SW480 (cell line): ENCODE measurements at regions not wholly inside any gene's neighbourhood (a gene's known extent, or its start where the extent isn't known, plus 50 kb on each side); places are given as distances from the start of the nearest gene placed in this dataset.
"Not testable (repeated sequence)": the region's sequence is repeated elsewhere in the genome, so short reads cannot be mapped to it uniquely, and the experiment has no call there.

Experiments
- DNase-seq: peaks from one replicate; pipeline ENCODE4 v3.0.0-alpha.2; 2016; ENCODE audit warnings: low spot score

DNA sequence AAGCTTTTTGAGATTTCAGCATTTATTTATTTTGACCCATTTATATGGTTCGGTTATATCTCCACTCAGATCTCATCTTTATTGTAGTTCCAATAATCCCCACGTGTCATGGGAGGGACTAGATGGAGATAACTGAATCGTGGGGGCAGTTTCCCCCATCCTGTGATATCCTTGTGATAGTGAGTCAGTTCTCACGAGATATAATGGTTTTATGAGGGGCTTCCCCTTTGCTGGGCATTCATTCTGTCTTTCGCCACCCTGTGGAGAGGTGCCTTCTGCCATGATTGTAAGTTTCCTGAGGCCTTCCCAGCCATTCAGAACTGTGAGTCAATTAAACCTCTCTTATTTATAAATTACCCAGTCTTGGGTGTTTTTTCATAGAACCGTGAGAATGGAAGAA, 96.5 kb upstream of the PCSK1 start:
- DNase-seq, result no peak

DNA sequence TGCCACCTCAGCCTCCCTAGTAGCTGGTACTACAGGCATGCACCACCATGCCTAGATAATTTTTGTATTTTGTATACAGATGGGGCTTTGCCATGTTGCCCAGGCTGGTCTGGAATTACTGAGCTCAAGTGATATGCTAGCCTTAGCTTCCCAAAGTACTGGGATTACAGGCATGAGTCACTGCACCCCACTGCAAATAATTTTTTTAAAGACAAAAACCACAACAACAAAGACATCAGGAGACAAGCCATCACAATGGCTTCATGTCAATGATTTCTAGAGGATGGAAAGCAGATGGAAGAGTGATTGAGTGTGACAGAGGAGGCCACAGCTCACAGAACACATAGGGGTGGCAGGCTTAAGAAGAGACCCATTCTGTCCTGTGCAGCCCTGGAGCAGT, 97.9 kb upstream of the PCSK1 start:
- no peak for DNase-seq

- no peak for DNase-seq
Observed at GRCh38 chr5:96533371-96533770, 100.3 kb upstream of the PCSK1 start.

DNA sequence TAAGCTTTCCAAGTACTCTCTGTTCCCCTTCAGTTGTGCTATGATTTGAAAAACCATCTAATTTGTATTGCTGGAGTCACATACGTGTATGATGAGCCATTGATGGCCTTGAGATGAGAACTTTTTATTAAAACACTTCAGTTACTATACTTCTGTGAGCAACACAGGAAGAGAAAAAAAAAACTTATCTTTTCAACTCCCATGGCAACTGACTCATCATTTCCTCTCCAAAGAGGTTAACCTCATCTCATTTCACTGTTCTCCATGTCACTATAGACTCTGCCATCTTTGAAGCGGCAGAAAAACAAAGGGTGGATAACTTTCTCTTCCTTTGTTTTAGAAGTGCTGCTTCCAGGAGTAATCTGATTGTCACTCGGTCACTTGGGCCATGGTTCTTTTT, 104.3 kb upstream of the PCSK1 start:
- DNase-seq, result no peak

GRCh38 chr5:96538808-96539250, 105.8 kb upstream of the PCSK1 start:
- DNase-seq, result no peak

DNA sequence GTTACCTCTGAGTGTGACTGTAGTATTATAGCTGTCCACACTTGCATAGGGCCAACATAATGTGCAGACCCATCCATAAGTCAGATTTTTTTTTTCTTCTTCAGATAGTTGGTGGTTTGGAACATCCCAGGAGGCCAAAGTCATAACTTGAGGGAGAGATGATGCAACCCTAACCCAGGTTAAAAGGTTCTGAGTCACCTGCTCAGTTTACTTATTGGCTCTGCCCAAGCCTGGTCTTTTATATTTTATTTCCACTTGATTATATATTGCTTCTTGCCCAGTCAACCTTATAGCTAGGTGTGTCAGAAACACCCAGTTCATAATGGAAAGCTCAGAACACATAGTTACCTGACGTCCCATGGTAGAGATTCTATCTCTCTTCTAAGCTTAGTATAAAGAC, 113.1 kb upstream of the PCSK1 start:
- no peak for DNase-seq

DNA sequence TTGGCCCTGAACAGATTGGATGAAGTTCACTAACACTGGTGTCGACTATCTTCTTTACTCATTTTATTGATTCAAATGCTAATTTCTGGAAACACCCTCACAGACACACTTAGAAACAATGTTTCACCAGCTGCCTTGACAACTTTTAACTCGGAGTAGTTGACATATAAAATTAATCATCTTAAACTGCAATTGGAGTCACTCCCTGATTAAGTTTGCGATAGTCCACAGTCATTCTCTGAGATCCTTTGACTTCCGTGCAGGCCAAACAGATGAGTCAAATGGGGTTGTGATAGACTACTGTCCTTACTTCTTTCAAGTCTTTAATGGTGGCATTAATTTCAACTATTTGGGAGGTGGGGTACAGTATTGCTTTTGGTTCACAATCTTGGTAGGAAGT, 114.4 kb upstream of the PCSK1 start:
- DNase-seq, result no peak

DNA sequence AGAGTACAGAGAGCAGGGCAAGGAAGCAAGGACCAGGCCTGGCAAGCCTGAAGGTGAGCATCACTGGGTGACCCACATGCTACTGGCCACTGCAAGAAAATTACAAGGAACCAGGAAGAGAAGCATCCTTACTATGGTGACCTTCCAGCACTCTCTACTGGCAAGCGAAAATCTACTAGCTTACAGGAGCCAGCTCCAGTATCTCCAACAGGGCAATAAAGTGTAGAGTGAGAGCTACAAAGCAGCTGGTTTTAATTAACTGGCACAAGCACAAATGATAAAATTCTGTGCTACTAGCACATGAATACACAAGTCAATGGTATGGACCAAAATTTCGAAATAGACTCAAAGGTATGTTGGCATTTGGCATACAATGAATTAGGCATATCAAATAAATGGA, 113.3 kb upstream of the CAST start:
- no peak for DNase-seq

- DNase-seq, result not testable (repeated sequence)
Observed at GRCh38 chr5:96560857-96561256, 101.3 kb upstream of the CAST start.

- no peak for DNase-seq
Observed at GRCh38 chr5:96562614-96563013, 99.6 kb upstream of the CAST start.

DNA sequence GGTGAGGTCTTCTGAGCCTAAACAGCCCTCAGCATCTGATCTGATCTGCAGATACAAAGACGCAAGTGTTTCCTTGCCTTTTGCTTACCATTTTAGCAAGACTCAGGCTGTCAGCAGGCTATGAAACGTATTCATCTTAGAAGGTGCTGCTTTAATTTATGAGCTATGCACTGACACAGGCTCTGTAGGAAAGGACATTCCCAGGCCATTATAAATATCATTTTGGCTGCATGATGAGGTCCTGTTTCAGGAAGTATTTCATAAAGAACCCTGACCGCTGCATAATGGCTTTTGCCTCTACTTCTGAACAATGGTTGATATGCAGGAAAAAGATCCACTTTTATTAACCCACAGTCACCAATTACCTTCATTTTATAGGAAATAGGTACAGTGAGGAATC, 98.4 kb upstream of the CAST start:
- DNase-seq, result no peak

DNA sequence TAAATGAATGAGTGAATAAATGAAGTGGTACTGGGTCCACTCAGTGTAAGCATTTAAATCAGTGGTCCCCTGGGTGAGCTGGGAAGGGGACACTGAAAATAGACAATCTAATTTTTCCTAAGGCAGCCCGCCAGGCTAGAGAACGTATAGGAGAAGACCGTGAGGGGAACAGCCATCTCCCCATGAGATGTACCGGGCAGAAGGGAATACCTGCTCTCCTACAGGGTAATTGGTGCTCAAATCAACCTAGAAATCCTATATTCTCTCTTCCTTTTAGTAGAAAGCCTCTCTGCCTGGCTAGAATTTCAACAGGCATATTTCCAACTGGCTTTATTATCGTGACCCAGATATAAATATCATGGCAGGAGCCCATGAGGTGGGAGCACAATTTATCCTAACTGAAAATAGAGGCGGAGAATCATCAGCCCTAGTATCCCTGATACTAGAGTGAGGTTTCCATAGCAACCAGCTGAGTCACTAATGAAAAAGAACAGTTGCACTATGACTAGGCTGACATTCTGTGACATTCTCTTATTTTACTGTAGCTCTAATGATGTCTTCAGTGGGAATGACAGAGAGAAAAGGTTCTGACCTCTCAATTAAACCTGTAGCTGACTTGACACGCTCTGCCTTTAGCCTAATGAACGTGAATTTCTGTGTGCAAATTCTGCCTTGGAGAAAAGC, 96.5 kb upstream of the CAST start:
- DNase-seq, result peak; percentile 18

GRCh38 chr5:96566833-96567587, 95.2 kb upstream of the CAST start:
- peak; percentile 34 for DNase-seq

- DNase-seq, result no peak
Observed at GRCh38 chr5:96569332-96569731, 92.8 kb upstream of the CAST start.

GRCh38 chr5:96569770-96570169, 92.4 kb upstream of the CAST start:
- DNase-seq, result no peak

GRCh38 chr5:96572864-96573512, 89.2 kb upstream of the CAST start:
- DNase-seq, result peak; percentile 73

DNA sequence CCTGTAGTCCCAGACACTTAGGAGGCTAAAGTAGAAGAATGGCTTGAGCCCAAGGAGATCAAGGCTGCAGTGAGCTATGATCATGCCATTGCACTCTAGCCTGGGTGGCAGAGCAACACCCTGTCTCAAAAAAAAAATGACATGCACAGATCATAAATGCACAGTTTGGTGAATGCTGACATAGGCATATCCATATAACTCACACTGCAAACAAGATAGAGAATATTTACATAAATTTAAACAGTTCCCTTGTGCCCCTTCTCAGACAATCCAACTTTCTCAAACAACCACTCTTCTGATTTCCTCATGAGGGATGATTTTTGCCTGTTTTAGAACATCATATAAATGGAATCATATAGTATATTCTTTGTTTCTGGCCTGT, 88.7 kb upstream of the CAST start:
- no peak for DNase-seq

GRCh38 chr5:96576876-96577275, 85.3 kb upstream of the CAST start:
- no peak for DNase-seq

DNA sequence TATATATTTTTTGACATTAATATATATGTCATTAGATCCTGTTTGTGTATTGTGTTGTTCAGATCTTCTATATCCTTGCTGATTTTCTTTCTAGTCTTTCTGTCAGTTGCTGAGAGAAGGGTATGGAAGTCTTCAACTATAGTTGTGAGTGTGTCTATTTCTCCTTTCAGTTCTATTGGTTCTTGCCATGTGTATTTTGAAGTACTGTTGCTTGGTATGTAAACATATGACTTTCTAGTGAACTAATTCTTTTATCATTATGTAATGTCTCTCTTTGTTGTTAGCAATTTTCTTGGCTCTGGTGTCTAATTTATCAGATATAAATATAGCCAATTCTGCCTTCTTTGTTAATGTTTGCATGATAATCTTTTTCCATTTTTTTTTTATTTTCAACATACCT, 84.3 kb upstream of the CAST start:
- DNase-seq, result no peak

GRCh38 chr5:96579711-96580110, 82.5 kb upstream of the CAST start:
- no peak for DNase-seq

DNA sequence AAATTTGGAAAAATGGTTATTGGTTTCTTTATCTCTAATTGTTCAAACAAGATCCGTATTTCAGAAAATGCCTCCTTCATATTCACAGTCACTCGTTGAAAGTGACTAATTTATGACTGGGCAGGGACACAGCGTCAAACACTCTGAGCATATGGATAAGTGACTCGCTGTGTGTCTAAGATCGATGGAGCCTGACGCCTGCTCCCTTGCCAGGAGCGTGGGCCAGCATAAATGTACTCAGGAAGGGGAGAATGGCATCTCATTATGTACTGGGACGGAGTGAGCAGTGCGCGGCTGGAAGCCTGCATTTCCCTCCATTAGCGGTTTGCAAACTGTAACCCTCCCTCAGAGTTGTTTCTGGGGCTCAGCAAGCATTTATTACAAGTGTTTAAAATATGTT, 79.8 kb upstream of the CAST start:
- peak; percentile 66 for DNase-seq

GRCh38 chr5:96584712-96585111, 77.5 kb upstream of the CAST start:
- DNase-seq, result no peak

DNA sequence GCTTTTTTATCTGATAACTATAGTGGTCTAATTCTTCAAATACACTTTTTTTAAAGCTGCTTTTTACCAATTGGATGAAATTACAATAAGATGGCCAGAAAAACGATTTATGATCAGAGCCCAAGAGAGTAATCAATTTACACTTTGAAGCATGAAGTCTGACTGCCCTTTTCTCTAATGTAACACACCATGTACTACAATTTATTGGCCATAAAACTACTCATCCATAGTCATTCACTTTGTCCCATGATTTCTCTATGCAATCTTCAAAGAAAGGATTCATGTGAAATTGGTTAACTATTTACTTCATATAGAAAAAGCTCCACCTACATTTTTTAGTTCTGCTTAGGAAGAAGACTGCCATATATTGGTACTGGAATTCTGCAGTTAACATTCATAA, 73.6 kb upstream of the CAST start:
- no peak for DNase-seq
